HG03196 (cell line): ENCODE measurements at regions not wholly inside any gene's neighbourhood (a gene's known extent, or its start where the extent isn't known, plus 50 kb on each side); places are given as distances from the start of the nearest gene placed in this dataset.

ENCODE experiments used
- ATAC-seq: cut with Tn5 transposase; IDR thresholded peaks from one replicate; pipeline ENCODE4 v1.9.1; 2021; ENCODE audit not compliant: unreplicated experiment

DNA sequence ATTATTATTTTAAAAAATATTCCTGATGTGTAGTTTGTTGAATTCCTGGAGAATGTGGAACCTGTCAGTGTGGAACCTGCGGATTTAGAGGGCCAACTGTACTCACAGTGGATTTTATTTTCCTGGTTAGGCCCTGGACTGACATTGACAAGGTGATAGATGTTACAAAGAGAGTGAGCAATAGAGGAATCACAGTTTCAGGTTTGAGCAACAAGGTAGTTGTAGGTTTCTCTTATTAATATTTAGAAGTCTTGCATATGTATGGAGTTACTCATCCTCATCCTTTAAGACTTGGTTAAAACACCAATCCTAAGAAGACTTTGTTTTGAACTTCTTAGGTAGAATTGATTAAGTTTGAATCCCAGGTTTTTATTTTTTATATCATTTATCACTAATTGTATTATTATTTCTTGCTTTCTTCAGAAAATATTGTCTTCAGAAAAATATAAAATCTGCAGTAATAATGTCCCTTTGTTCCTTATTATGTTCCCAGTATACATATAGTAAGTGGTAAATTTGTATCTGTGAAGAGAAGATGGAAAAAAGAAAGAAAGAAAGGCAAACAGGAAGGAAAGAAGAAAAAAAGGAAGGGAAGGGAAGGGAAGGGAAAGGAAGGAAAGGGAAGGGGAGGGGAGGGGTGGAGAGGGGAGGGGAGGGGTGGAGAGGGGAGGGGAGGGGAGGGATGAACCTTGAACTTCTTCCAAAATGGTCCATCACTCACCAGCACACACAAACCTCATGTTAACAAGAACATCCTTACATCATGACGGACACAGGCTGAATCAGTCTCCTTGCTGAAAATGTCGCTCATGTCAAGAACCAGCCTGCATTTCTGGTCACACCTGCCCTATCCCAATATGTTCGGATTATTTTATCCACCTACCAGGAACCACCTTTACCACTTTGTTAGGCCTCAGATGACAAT, 867.2 kb downstream of the CDH11 start:
- ATAC-seq: no peak

DNA sequence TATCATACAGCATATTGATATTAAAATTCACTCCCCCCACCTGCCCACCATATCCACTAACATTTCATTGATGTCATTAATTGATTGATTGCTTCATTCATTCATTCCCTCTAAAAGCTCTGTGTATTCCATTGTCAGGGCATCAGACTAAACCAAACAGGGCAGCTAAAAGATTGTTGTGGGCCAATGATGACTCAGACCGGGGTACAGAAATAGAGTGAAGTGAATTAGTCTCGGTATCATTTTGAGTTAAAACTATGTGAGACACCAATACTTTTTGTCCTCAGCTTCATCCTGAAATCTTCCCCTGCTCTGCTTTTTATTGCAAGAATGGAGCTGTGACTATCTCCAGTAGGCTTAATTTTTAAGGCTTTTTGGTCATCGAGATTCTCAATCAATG, 868.3 kb downstream of the CDH11 start:
- no peak for ATAC-seq

DNA sequence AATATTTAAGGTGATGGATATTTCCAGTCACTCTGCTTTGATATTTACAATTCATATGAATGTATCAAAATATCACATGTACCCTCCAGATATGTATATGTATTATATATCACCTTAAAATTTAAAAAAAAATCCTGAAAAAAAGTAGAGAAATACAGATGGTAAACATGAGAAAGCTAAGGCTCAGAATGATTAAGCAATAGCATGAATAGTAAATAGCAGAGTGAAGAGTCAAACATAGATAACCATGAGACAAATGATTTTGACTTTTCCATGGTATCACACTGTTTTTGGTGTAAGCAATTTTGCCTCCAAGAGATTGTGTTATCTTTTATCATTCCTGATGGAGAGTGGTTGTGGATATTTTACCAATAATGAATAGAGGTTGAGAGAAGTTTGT, 868.8 kb downstream of the CDH11 start:
- no peak for ATAC-seq

GRCh38 chr16:64251742-64252141, 870.1 kb downstream of the CDH11 start:
- no peak for ATAC-seq

DNA sequence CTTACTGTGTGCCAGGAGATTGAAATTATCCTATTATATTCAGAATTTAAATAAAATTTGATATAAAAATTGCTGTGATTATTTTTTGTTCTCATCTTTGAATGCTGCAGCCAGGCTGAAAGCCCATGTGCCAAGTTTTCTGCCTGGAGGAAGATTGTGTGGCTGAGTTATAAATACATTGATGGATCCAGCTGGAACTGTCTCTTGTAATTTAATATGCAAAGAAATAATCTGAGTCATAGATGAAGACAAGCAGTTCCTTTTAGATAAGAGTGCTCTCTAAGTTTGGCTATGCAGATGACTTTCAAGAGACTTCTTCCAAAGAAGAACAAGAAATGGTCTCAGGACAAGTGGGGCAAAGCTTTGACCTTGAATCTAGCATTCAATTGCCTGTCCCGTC, 871.0 kb downstream of the CDH11 start:
- ATAC-seq: no peak

GRCh38 chr16:64242492-64242891, 879.4 kb downstream of the CDH11 start:
- ATAC-seq: no peak

- no peak for ATAC-seq
These were observed 881.3 kb downstream of the CDH11 start for GRCh38 chr16:64240586-64240985.

- ATAC-seq: no peak
These were observed 883.3 kb downstream of the CDH11 start for GRCh38 chr16:64238571-64238970.

- ATAC-seq: no peak
These were observed 885.5 kb downstream of the CDH11 start for GRCh38 chr16:64236316-64236715.

GRCh38 chr16:64234200-64234599, 887.7 kb downstream of the CDH11 start:
- no peak for ATAC-seq

- ATAC-seq: no peak
These were observed 896.2 kb downstream of the CDH11 start for GRCh38 chr16:64225696-64226095.

GRCh38 chr16:64225036-64225435, 896.8 kb downstream of the CDH11 start:
- no peak for ATAC-seq

DNA sequence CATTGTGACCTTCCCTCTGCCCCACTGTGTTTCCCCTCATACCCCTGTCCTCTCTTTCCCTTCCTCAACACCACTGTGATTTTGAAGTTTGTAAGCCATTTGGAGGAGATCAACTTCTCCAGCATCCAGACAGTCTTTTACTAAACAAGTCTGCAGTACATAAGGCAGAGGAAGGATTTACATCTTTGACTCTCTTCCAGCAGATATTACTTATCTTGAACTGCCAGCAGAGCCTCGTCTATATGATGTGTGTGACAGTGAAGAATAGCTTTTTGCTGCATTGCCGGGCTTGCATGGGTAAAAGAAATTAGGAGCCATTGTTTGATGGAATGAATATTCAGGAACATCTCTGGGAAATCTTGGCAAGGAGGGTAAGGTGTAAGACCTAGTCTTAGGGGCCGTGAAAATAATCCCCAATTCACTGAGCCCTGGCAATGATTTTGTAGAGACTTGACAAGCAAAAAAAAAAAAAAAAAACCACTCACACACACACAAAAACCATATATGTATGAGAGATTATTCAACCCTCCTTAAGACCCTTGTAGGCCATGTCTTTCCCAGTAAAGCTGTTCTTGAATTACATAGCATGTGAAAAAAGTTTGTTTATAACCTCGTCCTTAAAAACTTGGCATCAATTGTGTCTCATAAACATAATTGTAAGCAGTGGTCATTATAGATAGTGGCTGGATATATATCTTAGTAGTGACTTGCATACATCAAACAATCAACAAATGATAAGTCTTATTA, 903.9 kb downstream of the CDH11 start:
- ATAC-seq: no peak

- ATAC-seq: no peak
These were observed 906.1 kb downstream of the CDH11 start for GRCh38 chr16:64215730-64216129.

GRCh38 chr16:64211331-64211730, 910.5 kb downstream of the CDH11 start:
- no peak for ATAC-seq

GRCh38 chr16:64206862-64207261, 915.0 kb downstream of the CDH11 start:
- no peak for ATAC-seq

DNA sequence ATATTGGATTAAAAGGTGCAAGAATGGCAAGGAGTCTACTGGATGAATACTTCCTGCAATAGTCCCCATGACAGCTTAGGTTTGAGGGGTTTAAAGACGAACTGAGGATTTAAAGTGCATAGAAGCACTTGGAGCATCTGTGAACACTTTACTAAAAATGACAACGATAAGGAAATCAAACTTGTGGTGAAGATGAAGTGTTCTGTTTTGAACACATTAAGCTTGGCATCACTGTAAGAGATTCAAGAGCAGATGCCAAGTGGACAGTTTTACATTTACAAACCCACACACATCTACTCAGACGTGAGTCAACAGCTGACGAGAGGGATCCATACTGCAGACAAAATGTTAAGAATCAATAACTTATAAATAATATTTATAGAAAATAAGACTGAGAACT, 918.7 kb downstream of the CDH11 start:
- no peak for ATAC-seq

DNA sequence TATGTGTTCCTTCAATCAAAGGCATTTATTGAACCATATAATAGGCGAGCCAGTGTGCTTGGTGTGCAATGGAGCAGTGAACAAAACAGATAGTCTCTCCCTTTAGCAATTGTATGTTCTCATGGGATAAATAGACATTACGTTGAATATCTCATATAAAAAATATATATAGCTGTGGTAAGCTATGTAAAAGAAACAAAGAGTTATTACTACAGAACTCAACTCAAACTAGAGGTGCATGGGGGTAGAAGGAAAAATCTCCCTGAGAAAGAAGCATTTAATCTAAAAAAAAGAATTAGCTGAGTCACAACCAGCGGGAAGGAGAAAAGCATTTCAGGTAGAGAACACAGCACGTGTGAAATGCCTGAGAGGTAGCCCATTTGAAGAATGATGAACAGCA, 919.3 kb downstream of the CDH11 start:
- no peak for ATAC-seq

DNA sequence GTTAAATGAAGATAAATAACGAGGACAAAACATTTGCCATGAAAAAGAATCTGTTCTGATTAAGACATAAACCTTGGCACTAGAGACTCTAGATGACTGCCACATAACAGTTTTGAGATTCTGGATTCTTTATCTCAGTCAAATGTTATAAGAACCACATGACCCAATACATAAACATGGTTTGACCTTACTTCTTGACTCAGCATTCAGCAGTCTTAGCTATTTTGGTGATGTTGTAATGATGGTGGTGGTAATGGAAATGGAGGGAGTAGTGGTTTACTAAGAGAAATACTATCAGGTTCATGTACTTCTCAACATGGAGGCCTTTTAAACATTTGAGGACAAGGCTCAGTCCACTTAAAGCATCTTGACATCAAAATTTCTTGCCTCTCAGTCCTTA, 925.4 kb downstream of the CDH11 start:
- ATAC-seq: no peak

DNA sequence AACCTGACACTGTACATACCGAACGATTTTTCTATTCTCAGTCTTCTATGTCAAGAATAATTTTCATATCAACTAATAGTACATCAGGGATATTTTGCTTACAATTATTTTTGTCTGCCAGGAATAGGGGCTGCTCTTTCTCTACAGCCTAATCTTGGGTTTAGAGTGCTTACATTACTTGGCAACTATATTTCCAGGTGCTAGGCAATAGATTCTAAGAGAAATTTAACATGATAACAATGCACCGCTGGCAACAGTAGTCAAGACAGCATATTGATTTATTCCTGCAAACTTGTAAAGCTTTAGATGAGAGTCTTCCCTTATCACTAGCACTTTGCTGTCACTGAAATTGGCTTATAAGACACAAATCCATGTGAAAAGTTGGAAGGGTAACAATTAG, 935.9 kb downstream of the CDH11 start:
- ATAC-seq: no peak

- ATAC-seq: no peak
These were observed 937.7 kb downstream of the CDH11 start for GRCh38 chr16:64184156-64184555.

DNA sequence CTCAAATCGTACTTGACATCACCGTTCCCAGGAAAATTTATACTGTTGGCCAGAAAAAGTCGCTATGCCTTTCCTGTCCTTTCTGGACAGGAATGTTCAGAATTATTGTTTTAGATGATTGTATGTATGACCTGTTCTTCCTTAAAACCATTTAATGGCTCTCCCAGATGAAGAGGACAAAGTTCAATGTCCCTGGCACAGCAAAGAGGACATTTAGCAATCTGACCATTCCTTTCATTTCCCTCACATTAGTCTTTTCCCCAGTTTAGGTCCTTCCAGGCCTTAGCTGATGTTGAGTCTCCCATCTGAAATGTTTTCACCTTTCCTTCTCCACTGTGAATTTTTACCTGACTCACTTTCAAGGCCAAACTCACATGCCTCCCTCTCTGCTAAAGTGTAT, 938.9 kb downstream of the CDH11 start:
- ATAC-seq: no peak
